Upper lobe of left lung (tissue), 6 donors: ENCODE measurements at regions not wholly inside any gene's neighbourhood (a gene's known extent, or its start where the extent isn't known, plus 50 kb on each side); places are given as distances from the start of the nearest gene placed in this dataset.

Source experiments
- ATAC-seq, 2 donors: fragments of 200-7000 bp; cut with Tn5 transposase; one replicate each; pipeline ENCODE4 v1.9.1; 2022; ENCODE audit warnings: mild to moderate bottlenecking in 2 of 2, moderate library complexity in 2 of 2; ENCODE audit not compliant: low FRiP score in 2 of 2
- DNase-seq, 2 donors: peaks; one replicate each; pipeline ENCODE4 v3.0.0-alpha.2; 2019 to 2020
- H3K27ac ChIP-seq, 4 donors: fragments of 200-600 bp; sonication (generic); one replicate each; pipeline ENCODE4 v1.5.1; 2016 to 2019
- H3K27me3 ChIP-seq, 4 donors: fragments of 200-600 bp; sonication (generic); one replicate each; pipeline ENCODE4 v1.5.1; 2017 to 2019
- H3K36me3 ChIP-seq, 4 donors: fragments of 200-600 bp; sonication (generic); one replicate each; pipeline ENCODE4 v1.5.1; 2016 to 2019
- H3K4me1 ChIP-seq, 4 donors: fragments of 200-600 bp; sonication (generic); one replicate each; pipeline ENCODE4 v1.5.1; 2018 to 2019
- H3K4me3 ChIP-seq, 4 donors: fragments of 200-600 bp; sonication (generic); one replicate each; pipeline ENCODE4 v1.5.1; 2017 to 2019; ENCODE audit warnings: mild to moderate bottlenecking in 2 of 4, moderate library complexity in 1 of 4
- H3K9me3 ChIP-seq, 4 donors: fragments of 200-600 bp; sonication (generic); one replicate each; pipeline ENCODE4 v1.5.1; 2018 to 2019
- EP300 ChIP-seq, 4 donors: sonication (generic); formaldehyde crosslinking; IDR thresholded peaks; one replicate each; pipeline ENCODE4 v1.5.1; 2017; ENCODE audit warnings: antibody characterized with exemption in 4 of 4, control low read depth in 2 of 4
- POLR2A ChIP-seq, 4 donors: fragments of 450-650 bp; IDR thresholded peaks; one replicate each; pipeline ENCODE4 v1.5.1; 2016 to 2017; ENCODE audit warnings: antibody characterized with exemption in 4 of 4, mild to moderate bottlenecking in 2 of 4
- POLR2AphosphoS5 ChIP-seq, 2 donors: sonication (generic); formaldehyde crosslinking; IDR thresholded peaks; one replicate each; pipeline ENCODE4 v1.5.1; 2017; ENCODE audit warnings: antibody characterized with exemption in 2 of 2
- WGBS, 2 donors: methylation state at CpG; one replicate each; pipeline ENCODE4 v1.1.5; 2017 to 2018; 5-methylcytosine and 5-hydroxymethylcytosine counted together
- TF ChIP-seq, protein P1 (sequence below), 6 experiments: fragments of 450-650 bp in 4 of 6; fragments of 200-600 bp in 2 of 6; sonication (generic) in 2 of 6; IDR thresholded peaks; one replicate each; pipeline ENCODE4 v1.5.1; 2016 to 2019; ENCODE audit warnings: antibody characterized with exemption in 6 of 6
- donor health status: DM: no; HTN: no; CAD: no; lungs with moderate emphysema.
- donor health status: DM: no; HTN: yes; CAD: no; lungs with severe emphysema.

DNA sequence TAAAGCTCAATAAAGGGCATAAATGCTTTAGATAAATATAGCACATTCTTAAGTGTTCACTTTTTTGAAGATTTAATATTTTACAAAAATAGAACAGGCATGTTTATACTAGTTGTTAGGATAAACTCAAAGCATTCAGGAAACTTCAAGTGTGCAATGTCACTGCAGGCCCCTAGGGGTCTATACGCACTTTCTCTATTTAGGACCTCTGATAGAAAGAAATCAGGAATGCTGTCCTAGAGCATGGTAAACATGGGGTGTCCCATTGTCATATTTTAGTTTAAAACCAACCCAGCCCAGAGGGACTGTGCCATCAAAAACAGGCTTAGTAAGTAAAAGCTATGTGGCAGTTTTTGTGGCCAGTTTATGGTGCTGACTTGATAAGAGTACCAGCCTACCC lies 102.2 kb downstream of the BARHL2 start:
- DNase-seq: no peak
- no peaks in the 10 kb centered on the region for H3K9me3 ChIP-seq
- no peaks in the 10 kb centered on the region for H3K36me3 ChIP-seq
- WGBS, 2 donors: 80 to 90% methylated on average over 1 of the region's 1 CpG
- no peak overlapping the region for H3K27ac ChIP-seq
- no peak for TF ChIP-seq POLR2AphosphoS5 (IDR thresholded peaks at IDR 0.05)
- no peak overlapping the region for H3K4me3 ChIP-seq
- H3K4me1 ChIP-seq: no peaks in the 10 kb centered on the region
- no peaks in the 10 kb centered on the region for H3K27me3 ChIP-seq
- ATAC-seq: no peak

DNA sequence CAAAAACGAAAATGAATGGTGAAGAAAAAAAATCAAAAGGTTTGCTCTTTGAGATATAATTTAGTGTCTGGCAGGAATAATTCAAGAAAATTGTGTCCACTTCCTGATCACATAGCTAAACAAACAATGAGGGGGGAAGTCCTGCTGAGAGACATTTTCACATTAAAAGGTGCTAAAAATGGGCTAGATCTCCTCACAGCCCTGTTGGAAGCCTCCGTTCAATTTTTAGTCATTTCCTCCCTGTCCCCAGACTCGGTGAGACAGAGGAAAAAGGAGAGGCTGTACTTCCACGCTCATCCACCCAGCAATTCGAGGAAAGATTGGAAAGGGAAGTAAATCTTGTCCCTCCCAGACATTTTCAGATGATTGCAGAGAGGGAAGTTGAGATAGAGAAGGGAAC lies 103.7 kb downstream of the BARHL2 start:
- ATAC-seq: no peak
- TF ChIP-seq, protein P1, sequence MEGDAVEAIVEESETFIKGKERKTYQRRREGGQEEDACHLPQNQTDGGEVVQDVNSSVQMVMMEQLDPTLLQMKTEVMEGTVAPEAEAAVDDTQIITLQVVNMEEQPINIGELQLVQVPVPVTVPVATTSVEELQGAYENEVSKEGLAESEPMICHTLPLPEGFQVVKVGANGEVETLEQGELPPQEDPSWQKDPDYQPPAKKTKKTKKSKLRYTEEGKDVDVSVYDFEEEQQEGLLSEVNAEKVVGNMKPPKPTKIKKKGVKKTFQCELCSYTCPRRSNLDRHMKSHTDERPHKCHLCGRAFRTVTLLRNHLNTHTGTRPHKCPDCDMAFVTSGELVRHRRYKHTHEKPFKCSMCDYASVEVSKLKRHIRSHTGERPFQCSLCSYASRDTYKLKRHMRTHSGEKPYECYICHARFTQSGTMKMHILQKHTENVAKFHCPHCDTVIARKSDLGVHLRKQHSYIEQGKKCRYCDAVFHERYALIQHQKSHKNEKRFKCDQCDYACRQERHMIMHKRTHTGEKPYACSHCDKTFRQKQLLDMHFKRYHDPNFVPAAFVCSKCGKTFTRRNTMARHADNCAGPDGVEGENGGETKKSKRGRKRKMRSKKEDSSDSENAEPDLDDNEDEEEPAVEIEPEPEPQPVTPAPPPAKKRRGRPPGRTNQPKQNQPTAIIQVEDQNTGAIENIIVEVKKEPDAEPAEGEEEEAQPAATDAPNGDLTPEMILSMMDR (IDR thresholded peaks at IDR 0.05): no peak
- TF ChIP-seq POLR2AphosphoS5 (IDR thresholded peaks at IDR 0.05): no peak
- TF ChIP-seq EP300 (IDR thresholded peaks at IDR 0.05): no peak
- TF ChIP-seq POLR2A (IDR thresholded peaks at IDR 0.05): no peak
- Histone ChIP-seq H3K27ac (no peak overlapping the region), H3K4me3 (no peak overlapping the region), H3K4me1 (no peaks in the 10 kb centered on the region), H3K36me3 (no peaks in the 10 kb centered on the region), H3K9me3 (no peaks in the 10 kb centered on the region), H3K27me3 (no peaks in the 10 kb centered on the region)
- 31 to 33% methylated on average over 5 of the region's 5 CpGs for WGBS, 2 donors
- DNase-seq: no peak

DNA sequence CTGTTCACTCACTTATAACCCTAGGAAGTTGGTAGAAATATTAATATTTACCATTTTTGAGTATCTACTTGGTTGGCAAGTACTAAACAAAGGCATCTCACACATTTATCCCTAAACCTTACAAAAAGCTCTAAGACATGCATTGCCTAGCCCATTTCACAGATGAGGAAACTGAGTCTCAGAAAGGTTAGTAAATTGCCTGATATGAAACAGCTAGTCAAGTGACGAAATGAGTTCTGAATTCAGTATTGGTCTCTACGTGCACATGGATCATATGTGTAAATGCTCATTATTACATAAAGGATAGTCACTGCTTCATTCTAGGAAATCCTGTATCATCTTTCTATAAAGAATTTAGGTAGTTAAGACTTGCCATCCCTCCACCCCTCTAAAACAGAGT lies 105.1 kb downstream of the BARHL2 start:
- Histone ChIP-seq H3K4me1 (no peaks in the 10 kb centered on the region), H3K27ac (no peak overlapping the region), H3K9me3 (no peaks in the 10 kb centered on the region), H3K36me3 (no peaks in the 10 kb centered on the region), H3K4me3 (no peak overlapping the region), H3K27me3 (no peaks in the 10 kb centered on the region)
- 88 to 96% methylated on average over 2 of the region's 2 CpGs for WGBS, 2 donors
- TF ChIP-seq, protein P1 (IDR thresholded peaks at IDR 0.05): no peak
- TF ChIP-seq EP300 (IDR thresholded peaks at IDR 0.05) (no peak), POLR2A (IDR thresholded peaks at IDR 0.05) (no peak), POLR2AphosphoS5 (IDR thresholded peaks at IDR 0.05) (no peak)
- no peak for ATAC-seq
- DNase-seq: no peak

DNA sequence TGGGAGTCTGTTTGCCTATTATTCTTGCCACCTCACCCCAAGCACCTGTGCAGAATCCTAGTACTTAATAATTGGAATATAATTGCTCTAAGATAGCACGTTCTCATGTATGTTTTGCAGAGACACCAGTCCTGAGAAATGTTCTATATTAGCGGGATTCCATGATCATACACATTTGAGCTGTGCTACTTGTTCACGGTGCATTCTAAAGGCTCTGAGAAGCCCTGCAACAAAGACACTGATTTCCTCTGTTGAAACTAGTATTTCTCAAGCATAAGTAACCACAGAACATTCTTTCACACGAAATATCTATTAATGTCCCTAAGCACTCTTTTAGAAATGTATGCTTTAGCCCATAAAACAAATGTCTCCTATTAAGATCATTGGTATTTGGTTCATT lies 109.4 kb downstream of the BARHL2 start:
- H3K27me3 ChIP-seq: no peaks in the 10 kb centered on the region
- TF ChIP-seq EP300 (IDR thresholded peaks at IDR 0.05): no peak
- TF ChIP-seq, protein P1 (IDR thresholded peaks at IDR 0.05): no peak
- TF ChIP-seq POLR2A (IDR thresholded peaks at IDR 0.05): no peak
- no peak for TF ChIP-seq POLR2AphosphoS5 (IDR thresholded peaks at IDR 0.05)
- no peaks in the 10 kb centered on the region for H3K4me1 ChIP-seq
- DNase-seq (no peak), ATAC-seq (no peak)
- H3K4me3 ChIP-seq: no peak overlapping the region
- H3K36me3 ChIP-seq: no peaks in the 10 kb centered on the region
- H3K27ac ChIP-seq: no peak overlapping the region
- WGBS, 2 donors: 76 to 86% methylated on average over 4 of the region's 4 CpGs
- no peaks in the 10 kb centered on the region for H3K9me3 ChIP-seq

DNA sequence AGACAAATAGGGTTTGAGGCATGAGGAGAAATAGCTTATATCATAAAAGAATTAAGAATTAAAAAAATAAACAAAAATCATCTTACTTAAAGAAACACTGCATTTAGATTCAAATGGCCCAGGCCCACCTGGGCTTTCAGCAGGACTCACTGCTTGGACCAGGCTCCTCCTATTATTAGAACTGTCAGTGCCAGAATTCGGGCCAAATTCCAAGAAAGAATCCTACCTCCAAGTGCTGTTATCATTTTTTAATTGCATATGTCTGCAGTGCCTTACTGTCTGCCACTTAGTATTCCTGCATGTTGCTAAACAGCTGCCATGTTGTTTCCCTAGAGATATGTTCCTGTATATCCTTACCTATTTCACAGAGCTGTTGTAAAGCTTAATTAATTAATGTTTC lies 112.0 kb downstream of the BARHL2 start:
- no peaks in the 10 kb centered on the region for H3K9me3 ChIP-seq
- no peak overlapping the region for H3K4me3 ChIP-seq
- TF ChIP-seq POLR2A (IDR thresholded peaks at IDR 0.05) (no peak), POLR2AphosphoS5 (IDR thresholded peaks at IDR 0.05) (no peak), EP300 (IDR thresholded peaks at IDR 0.05) (no peak)
- H3K4me1 ChIP-seq: no peaks in the 10 kb centered on the region
- H3K27ac ChIP-seq: no peak overlapping the region
- DNase-seq (no peak), ATAC-seq (no peak)
- no peaks in the 10 kb centered on the region for H3K36me3 ChIP-seq
- no peaks in the 10 kb centered on the region for H3K27me3 ChIP-seq
- 74 to 88% methylated on average over 1 of the region's 1 CpG for WGBS, 2 donors

DNA sequence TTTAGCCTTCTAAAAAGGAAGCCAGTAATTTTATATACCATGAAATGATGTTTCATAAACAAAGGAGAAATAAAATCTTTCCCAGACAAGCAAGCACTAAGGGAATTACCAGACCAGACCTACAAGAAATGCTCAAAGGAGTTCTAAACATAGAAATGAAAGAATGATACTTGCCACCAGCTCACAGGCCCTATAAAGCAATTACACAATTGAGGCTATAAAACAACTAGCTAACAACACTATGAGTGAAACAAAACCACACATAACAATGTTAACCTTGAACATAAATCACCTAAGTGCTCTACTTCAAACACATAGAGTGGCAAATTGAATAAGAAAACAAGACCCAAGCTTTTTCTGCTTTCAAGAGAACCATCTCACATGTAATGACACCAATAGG lies 123.8 kb downstream of the BARHL2 start:
- DNase-seq: no peak
- Histone ChIP-seq H3K4me3 (no peak overlapping the region), H3K27me3 (no peaks in the 10 kb centered on the region), H3K27ac (no peak overlapping the region), H3K4me1 (no peaks in the 10 kb centered on the region), H3K36me3 (no peaks in the 10 kb centered on the region), H3K9me3 (peaks cover 0 to 15% (median 10%) of the 10 kb centered on the region in 4 donors)
- no peak for ATAC-seq
- no peak for TF ChIP-seq EP300 (IDR thresholded peaks at IDR 0.05)
- TF ChIP-seq, protein P1 (IDR thresholded peaks at IDR 0.05): no peak
- no peak for TF ChIP-seq POLR2A (IDR thresholded peaks at IDR 0.05)
- TF ChIP-seq POLR2AphosphoS5 (IDR thresholded peaks at IDR 0.05): no peak
